OCI-LY1 (cell line): ENCODE measurements at regions not wholly inside any gene's neighbourhood (a gene's known extent, or its start where the extent isn't known, plus 50 kb on each side); places are given as distances from the start of the nearest gene placed in this dataset.

Experiments
- EZH2 ChIP-seq: fragments of 200-600 bp; sonication (generic), shearing (Covaris generic); IDR thresholded peaks from 2 replicates; pipeline ENCODE4 v1.8.0; 2017; ENCODE audit warnings: borderline replicate concordance, mixed run types, mild to moderate bottlenecking, antibody characterized with exemption, low read length, moderate library complexity, mixed read lengths
- TF ChIP-seq, protein P1 (sequence below): fragments of 200-600 bp; sonication (generic), shearing (Covaris generic); IDR thresholded peaks from 2 replicates; pipeline ENCODE4 v1.5.1; 2017; ENCODE audit warnings: mild to moderate bottlenecking, antibody characterized with exemption, low read length, moderate library complexity, mixed read lengths

GRCh38 chr10:26361971-26362370, 76.2 kb upstream of the APBB1IP start:
- TF ChIP-seq, protein P1, sequence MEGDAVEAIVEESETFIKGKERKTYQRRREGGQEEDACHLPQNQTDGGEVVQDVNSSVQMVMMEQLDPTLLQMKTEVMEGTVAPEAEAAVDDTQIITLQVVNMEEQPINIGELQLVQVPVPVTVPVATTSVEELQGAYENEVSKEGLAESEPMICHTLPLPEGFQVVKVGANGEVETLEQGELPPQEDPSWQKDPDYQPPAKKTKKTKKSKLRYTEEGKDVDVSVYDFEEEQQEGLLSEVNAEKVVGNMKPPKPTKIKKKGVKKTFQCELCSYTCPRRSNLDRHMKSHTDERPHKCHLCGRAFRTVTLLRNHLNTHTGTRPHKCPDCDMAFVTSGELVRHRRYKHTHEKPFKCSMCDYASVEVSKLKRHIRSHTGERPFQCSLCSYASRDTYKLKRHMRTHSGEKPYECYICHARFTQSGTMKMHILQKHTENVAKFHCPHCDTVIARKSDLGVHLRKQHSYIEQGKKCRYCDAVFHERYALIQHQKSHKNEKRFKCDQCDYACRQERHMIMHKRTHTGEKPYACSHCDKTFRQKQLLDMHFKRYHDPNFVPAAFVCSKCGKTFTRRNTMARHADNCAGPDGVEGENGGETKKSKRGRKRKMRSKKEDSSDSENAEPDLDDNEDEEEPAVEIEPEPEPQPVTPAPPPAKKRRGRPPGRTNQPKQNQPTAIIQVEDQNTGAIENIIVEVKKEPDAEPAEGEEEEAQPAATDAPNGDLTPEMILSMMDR = no peak
- TF ChIP-seq EZH2 = no peak
